Erythroblast (primary cell): ENCODE measurements at regions not wholly inside any gene's neighbourhood (a gene's known extent, or its start where the extent isn't known, plus 50 kb on each side); places are given as distances from the start of the nearest gene placed in this dataset.

ENCODE experiments used
- GATA1 ChIP-seq: IDR thresholded peaks from 2 replicates; pipeline ENCODE4 v1.6.1; 2011; ENCODE audit warnings: low read depth, mild to moderate bottlenecking, control low read depth, low read length, moderate library complexity
- POLR2A ChIP-seq: IDR thresholded peaks from 2 replicates; pipeline ENCODE4 v1.6.1; 2011; ENCODE audit warnings: mild to moderate bottlenecking, low read length

- TF ChIP-seq GATA1 (no peak), POLR2A (no peak)
Observed at GRCh38 chr2:234272069-234272850, 221.8 kb downstream of the SPP2 start.
